ENCODE measurements at regions not wholly inside any gene's neighbourhood (a gene's known extent, or its start where the extent isn't known, plus 50 kb on each side); places are given as distances from the start of the nearest gene placed in this dataset.
"Not testable (repeated sequence)": the region's sequence is repeated elsewhere in the genome, so short reads cannot be mapped to it uniquely, and the experiment has no call there.

DNA sequence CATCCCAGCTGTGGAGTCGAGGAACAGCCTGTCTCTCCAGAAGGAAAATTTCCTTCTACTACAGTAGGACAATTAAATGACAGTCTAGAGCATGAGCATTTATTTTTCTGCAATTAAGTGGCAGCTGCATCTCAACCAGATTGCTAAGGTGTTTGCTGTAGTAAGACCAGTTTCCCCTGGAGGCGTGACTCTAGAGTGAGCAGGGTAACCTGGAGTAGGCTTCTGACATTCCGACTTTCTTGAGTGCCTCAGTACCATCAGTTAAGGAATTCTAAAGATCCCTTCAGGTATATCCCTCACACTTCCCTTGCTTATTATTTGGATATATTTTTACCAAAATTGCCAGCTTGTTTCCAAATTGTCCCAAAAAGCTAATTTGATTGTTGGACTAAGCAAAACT lies 59.2 kb upstream of the IRX2 start:
- H3K36me3 ChIP-seq, result no peaks in the 10 kb centered on the region
- no peaks in the 10 kb centered on the region for H3K9me3 ChIP-seq
- intact Hi-C loops (cut with DNase I), result no loop called here
- no peak for DNase-seq (ENCODE audit: low spot score in 2 of 2)
- no peak for TF ChIP-seq CTCF (IDR thresholded peaks at IDR 0.05)
- H3K27ac ChIP-seq, result no peak overlapping the region
- no peaks in the 10 kb centered on the region for H3K4me1 ChIP-seq
- no peaks in the 10 kb centered on the region for H3K27me3 ChIP-seq
- no peak overlapping the region for H3K4me3 ChIP-seq

DNA sequence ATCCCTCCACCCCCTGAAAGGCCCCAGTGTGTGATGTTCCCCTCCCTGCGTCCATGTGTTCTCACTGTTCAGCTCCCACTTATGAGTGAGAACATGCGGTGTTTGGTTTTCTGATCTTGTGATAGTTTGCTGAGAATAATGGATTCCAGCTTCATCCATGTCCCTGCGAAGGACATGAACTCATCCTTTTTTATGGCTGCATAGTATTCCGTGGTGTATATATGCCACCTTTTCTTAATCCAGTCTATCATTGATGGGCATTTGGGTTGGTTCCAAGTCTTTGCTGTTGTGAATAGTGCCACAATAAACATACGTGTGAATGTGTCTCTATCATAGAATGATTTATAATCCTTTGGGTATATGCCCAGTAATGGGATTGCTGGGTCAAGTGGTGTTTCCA lies 55.8 kb upstream of the IRX2 start:
- not testable (repeated sequence) for DNase-seq (ENCODE audit: low spot score in 2 of 2)

DNA sequence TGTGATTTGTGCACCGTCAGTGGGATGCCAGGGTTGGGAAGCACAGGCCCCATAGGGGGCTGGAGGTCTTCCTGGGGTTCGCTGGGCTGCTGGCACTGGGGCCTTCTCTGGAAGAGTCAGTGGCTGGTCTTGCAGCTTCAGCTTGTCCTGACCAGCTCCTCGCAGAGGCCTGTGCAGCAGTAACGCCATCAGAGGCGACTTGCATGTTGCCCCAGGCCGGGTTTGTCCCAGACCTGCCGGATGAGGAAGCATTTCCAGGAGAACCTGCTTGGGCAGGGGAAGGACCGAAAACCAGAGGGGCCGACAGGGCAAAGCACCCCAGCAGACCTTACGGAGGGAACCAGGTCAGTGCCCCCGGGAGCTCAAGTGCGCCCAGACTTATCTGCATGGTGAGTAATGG lies 54.7 kb upstream of the IRX2 start:
- Histone ChIP-seq H3K36me3 (no peaks in the 10 kb centered on the region), H3K4me3 (no peak overlapping the region), H3K27me3 (no peaks in the 10 kb centered on the region), H3K27ac (no peak overlapping the region), H3K9me3 (no peaks in the 10 kb centered on the region), H3K4me1 (no peaks in the 10 kb centered on the region)
- intact Hi-C loops (cut with DNase I), result no loop called here
- no peak for DNase-seq (ENCODE audit: low spot score in 2 of 2)
- TF ChIP-seq CTCF (IDR thresholded peaks at IDR 0.05), result no peak

More for the DNA sequence above, 55.8 kb upstream of the IRX2 start:
- H3K4me1 ChIP-seq; H3K27ac ChIP-seq; intact Hi-C loops (cut with DNase I); H3K4me3 ChIP-seq; H3K9me3 ChIP-seq; H3K27me3 ChIP-seq; H3K36me3 ChIP-seq: not testable (repeated sequence)

- intact Hi-C loops (cut with DNase I), result no loop called here
Measured at GRCh38 chr5:2805080-2805479, 53.6 kb upstream of the IRX2 start.

GRCh38 chr5:2803751-2804150 lies 52.3 kb upstream of the IRX2 start:
- H3K4me1 ChIP-seq, result no peaks in the 10 kb centered on the region
- H3K36me3 ChIP-seq, result no peaks in the 10 kb centered on the region
- H3K27me3 ChIP-seq, result no peaks in the 10 kb centered on the region
- no peak for DNase-seq (ENCODE audit: low spot score in 2 of 2)
- TF ChIP-seq CTCF (IDR thresholded peaks at IDR 0.05), result no peak
- H3K9me3 ChIP-seq, result no peaks in the 10 kb centered on the region
- H3K4me3 ChIP-seq, result no peak overlapping the region
- H3K27ac ChIP-seq, result no peak overlapping the region
- intact Hi-C loops (cut with DNase I), result no loop called here

More at GRCh38 chr5:2805080-2805479, 53.6 kb upstream of the IRX2 start:
- H3K27ac ChIP-seq, result no peak overlapping the region
- no peaks in the 10 kb centered on the region for H3K36me3 ChIP-seq
- TF ChIP-seq CTCF (IDR thresholded peaks at IDR 0.05), result no peak
- no peaks in the 10 kb centered on the region for H3K27me3 ChIP-seq
- no peaks in the 10 kb centered on the region for H3K9me3 ChIP-seq
- no peak for DNase-seq (ENCODE audit: low spot score in 2 of 2)
- no peak overlapping the region for H3K4me3 ChIP-seq
- H3K4me1 ChIP-seq, result no peaks in the 10 kb centered on the region

GRCh38 chr5:2802693-2803365 lies 51.4 kb upstream of the IRX2 start:
- no peak for DNase-seq (ENCODE audit: low spot score in 2 of 2)
- intact Hi-C loops (cut with DNase I), result no loop called here
- TF ChIP-seq CTCF (IDR thresholded peaks at IDR 0.05), result no peak
- Histone ChIP-seq H3K4me1 (no peaks in the 10 kb centered on the region), H3K9me3 (no peaks in the 10 kb centered on the region), H3K36me3 (no peaks in the 10 kb centered on the region), H3K27me3 (no peaks in the 10 kb centered on the region), H3K4me3 (no peak overlapping the region), H3K27ac (no peak overlapping the region)

Data from ascending aorta (tissue), 2 donors.